IMR-90 (cell line): ENCODE measurements at regions not wholly inside any gene's neighbourhood (a gene's known extent, or its start where the extent isn't known, plus 50 kb on each side); places are given as distances from the start of the nearest gene placed in this dataset.

Experiments
- ATAC-seq: fragments of 200-7000 bp; cut with Tn5 transposase; 2 replicates; pipeline ENCODE4 v1.9.1; 2020; ENCODE audit warnings: low read depth, mild to moderate bottlenecking, moderate library complexity
- BruUV-seq: library from RNA; stranded (reverse); fragments of 400-500 nt; replicated peaks from 2 replicates; lab custom pipeline; 2021; lab: Mats Ljungman, UMichigan
- CTCF ChIA-PET: fragments of 300-600 bp; formaldehyde crosslinking; extraction: SDS; loops from one replicate; lab custom pipeline; 2021; ENCODE audit warnings: antibody characterized with exemption; lab: Yijun Ruan, JAX
- POLR2A ChIA-PET: fragments of 300-600 bp; sonication (Branson Sonifier 250); formaldehyde crosslinking; loops from one replicate; lab custom pipeline; 2022; ENCODE audit warnings: antibody characterized with exemption; ENCODE audit not compliant: unreplicated experiment; lab: Charles Lee
- DNase-seq: peaks from one replicate; pipeline ENCODE4 v3.0.0; 2013
- H2AFZ ChIP-seq: replicated peaks from 2 replicates; pipeline ENCODE3; 2013; ENCODE audit warnings: low read length, mild to moderate bottlenecking; ENCODE audit not compliant: poor library complexity
- H2AK5ac ChIP-seq: 2 replicates; pipeline ENCODE4 v1.6.1; 2013; ENCODE audit warnings: low read depth, low read length, inconsistent platforms
- H2AK9ac ChIP-seq: replicated peaks from 2 replicates; pipeline ENCODE3; 2013; ENCODE audit warnings: mild to moderate bottlenecking, low read depth, low read length, moderate library complexity; ENCODE audit not compliant: poor library complexity
- H2BK120ac ChIP-seq: 2 replicates; pipeline ENCODE4 v1.6.1; 2013; ENCODE audit warnings: low read depth, low read length, inconsistent platforms
- H2BK15ac ChIP-seq: 3 replicates; pipeline ENCODE4 v1.6.1; 2013; ENCODE audit warnings: low read depth, low read length, inconsistent platforms
- H2BK20ac ChIP-seq: 2 replicates; pipeline ENCODE4 v1.6.1; 2013; ENCODE audit warnings: low read depth, mild to moderate bottlenecking, inconsistent platforms, low read length, moderate library complexity
- H2BK5ac ChIP-seq: 2 replicates; pipeline ENCODE4 v1.6.1; 2013; ENCODE audit warnings: mild to moderate bottlenecking, low read depth, low read length, inconsistent platforms; ENCODE audit not compliant: poor library complexity, severe bottlenecking
- H3K14ac ChIP-seq: replicated peaks from 2 replicates; pipeline ENCODE4 v1.6.1; 2013; ENCODE audit warnings: low read depth, low read length, inconsistent platforms
- H3K18ac ChIP-seq: 2 replicates; pipeline ENCODE4 v1.6.1; 2013; ENCODE audit warnings: low read depth, low read length, control low read depth
- H3K23ac ChIP-seq: 2 replicates; pipeline ENCODE4 v1.6.1; 2013; ENCODE audit warnings: low read depth, low read length, inconsistent platforms
- H3K27ac ChIP-seq: 2 replicates; pipeline ENCODE4 v1.5.1; 2013; ENCODE audit warnings: mild to moderate bottlenecking, control low read depth, low read length; ENCODE audit not compliant: insufficient read depth
- H3K27me3 ChIP-seq: 2 replicates; pipeline ENCODE4 v1.6.1; 2013; ENCODE audit warnings: low read length; ENCODE audit not compliant: control insufficient read depth, insufficient read depth
- H3K36me3 ChIP-seq: 2 replicates; pipeline ENCODE4 v1.6.1; 2013; ENCODE audit warnings: low read length, mixed read lengths; ENCODE audit not compliant: control insufficient read depth, insufficient read depth
- H3K4ac ChIP-seq: 2 replicates; pipeline ENCODE4 v1.6.1; 2013; ENCODE audit warnings: low read depth, low read length, inconsistent platforms
- H3K4me1 ChIP-seq: 2 replicates; pipeline ENCODE4 v1.6.1; 2013; ENCODE audit warnings: low read length, mixed read lengths; ENCODE audit not compliant: control insufficient read depth, insufficient read depth
- H3K4me2 ChIP-seq: 2 replicates; pipeline ENCODE4 v1.6.1; 2013; ENCODE audit warnings: low read depth, mild to moderate bottlenecking, control low read depth, low read length, moderate library complexity
- H3K4me3 ChIP-seq: 2 replicates; pipeline ENCODE4 v1.5.1; 2013; ENCODE audit warnings: low read depth, mild to moderate bottlenecking, control low read depth, low read length, moderate library complexity; ENCODE audit not compliant: insufficient read depth
- H3K56ac ChIP-seq: 2 replicates; pipeline ENCODE4 v1.6.1; 2013; ENCODE audit warnings: low read length, inconsistent platforms; ENCODE audit not compliant: insufficient read depth; ENCODE audit errors: extremely low read depth
- H3K79me1 ChIP-seq, 2 experiments: 2 replicates each; pipeline ENCODE4 v1.6.1; 2013; ENCODE audit warnings: low read length in 2 of 2, inconsistent platforms in 1 of 2, low read depth in 1 of 2
- H3K9ac ChIP-seq: 2 replicates; pipeline ENCODE4 v1.6.1; 2013; ENCODE audit warnings: low read depth, low read length, control low read depth
- H3K9me1 ChIP-seq: 2 replicates; pipeline ENCODE4 v1.6.1; 2013; ENCODE audit warnings: low read length, inconsistent platforms; ENCODE audit not compliant: insufficient read depth
- H3K9me3 ChIP-seq: 2 replicates; pipeline ENCODE4 v1.6.1; 2013; ENCODE audit warnings: low read length; ENCODE audit not compliant: control insufficient read depth, insufficient read depth
- H4K20me1 ChIP-seq: 2 replicates; pipeline ENCODE4 v1.6.1; 2013; ENCODE audit warnings: low read length, inconsistent platforms; ENCODE audit not compliant: insufficient read depth
- H4K5ac ChIP-seq: 2 replicates; pipeline ENCODE4 v1.6.1; 2013; ENCODE audit warnings: mild to moderate bottlenecking, low read depth, low read length, control low read depth
- H4K8ac ChIP-seq, 2 experiments: 2 replicates each; pipeline ENCODE4 v1.6.1; 2013; ENCODE audit warnings: low read depth in 2 of 2, low read length in 2 of 2, control low read depth in 1 of 2, inconsistent platforms in 1 of 2
- H4K91ac ChIP-seq: 2 replicates; pipeline ENCODE4 v1.6.1; 2013; ENCODE audit warnings: low read depth, low read length, inconsistent platforms; ENCODE audit not compliant: insufficient read depth
- BHLHE40 ChIP-seq: fragments of 150-350 bp; IDR thresholded peaks from 2 replicates; pipeline ENCODE4 v1.6.1; 2016; ENCODE audit warnings: mild to moderate bottlenecking, low read depth, low read length
- CEBPB ChIP-seq: IDR thresholded peaks from 2 replicates; pipeline ENCODE4 v1.6.1; 2012; ENCODE audit warnings: low read depth, low read length, improper control_type of control experiment
- MAFK ChIP-seq: IDR thresholded peaks from 2 replicates; pipeline ENCODE4 v1.6.1; 2012; ENCODE audit warnings: low read depth, low read length, improper control_type of control experiment
- MXI1 ChIP-seq: IDR thresholded peaks from 2 replicates; pipeline ENCODE4 v1.6.1; 2012; ENCODE audit warnings: low read depth, mild to moderate bottlenecking, low read length, moderate library complexity, borderline replicate concordance
- RAD21 ChIP-seq: IDR thresholded peaks from 2 replicates; pipeline ENCODE4 v1.6.1; 2012; ENCODE audit warnings: low read length, improper control_type of control experiment
- RCOR1 ChIP-seq: IDR thresholded peaks from 2 replicates; pipeline ENCODE4 v1.6.1; 2012; ENCODE audit warnings: mild to moderate bottlenecking, low read length, improper control_type of control experiment; ENCODE audit not compliant: insufficient replicate concordance
- RFX5 ChIP-seq: IDR thresholded peaks from 2 replicates; pipeline ENCODE4 v1.8.0; 2012; ENCODE audit warnings: low read depth, mild to moderate bottlenecking, low read length, moderate library complexity
- SMC3 ChIP-seq: fragments of 150-350 bp; IDR thresholded peaks from 2 replicates; pipeline ENCODE4 v1.6.1; 2016; ENCODE audit warnings: low read depth, mild to moderate bottlenecking, antibody characterized with exemption, low read length, moderate library complexity
- WGBS, 2 experiments: methylation state at CpG; one replicate each; pipeline versions ENCODE4 v1.1.5 to v1.1.7; 2013; ENCODE audit warnings: missing lambda C conversion rate in 2 of 2; ENCODE audit not compliant: insufficient read length in 1 of 2; ENCODE audit errors: extremely low coverage in 2 of 2; 5-methylcytosine and 5-hydroxymethylcytosine counted together
- dilution Hi-C: fragments of 300-500 bp; cut with HindIII; formaldehyde crosslinking; loops from one replicate; pipeline ENCODE4 v1.14.3; 2018; ENCODE audit warnings: low sequenced_read_pairs; ENCODE audit not compliant: unreplicated experiment
- in situ Hi-C: fragments of 300-500 bp; cut with MboI; formaldehyde crosslinking; loops from 3 replicates; pipeline ENCODE4 v1.14.3; 2019; ENCODE audit warnings: low sequenced_read_pairs, inconsistent platforms, mixed read lengths
- intact Hi-C: fragments of 100-400 bp; cut with micrococcal nuclease; formaldehyde crosslinking; loops from 2 replicates; pipeline ENCODE4 v1.10.0; 2022
- TF ChIP-seq, protein P1 (sequence below): fragments of 150-350 bp; IDR thresholded peaks from 2 replicates; pipeline ENCODE4 v1.6.1; 2017; ENCODE audit warnings: mild to moderate bottlenecking, antibody characterized with exemption, low read length, low read depth
- TF ChIP-seq, protein P2 (sequence below): fragments of 150-350 bp; IDR thresholded peaks from 2 replicates; pipeline ENCODE4 v1.6.1; 2016; ENCODE audit warnings: low read depth, mild to moderate bottlenecking, low read length, moderate library complexity, borderline replicate concordance

DNA sequence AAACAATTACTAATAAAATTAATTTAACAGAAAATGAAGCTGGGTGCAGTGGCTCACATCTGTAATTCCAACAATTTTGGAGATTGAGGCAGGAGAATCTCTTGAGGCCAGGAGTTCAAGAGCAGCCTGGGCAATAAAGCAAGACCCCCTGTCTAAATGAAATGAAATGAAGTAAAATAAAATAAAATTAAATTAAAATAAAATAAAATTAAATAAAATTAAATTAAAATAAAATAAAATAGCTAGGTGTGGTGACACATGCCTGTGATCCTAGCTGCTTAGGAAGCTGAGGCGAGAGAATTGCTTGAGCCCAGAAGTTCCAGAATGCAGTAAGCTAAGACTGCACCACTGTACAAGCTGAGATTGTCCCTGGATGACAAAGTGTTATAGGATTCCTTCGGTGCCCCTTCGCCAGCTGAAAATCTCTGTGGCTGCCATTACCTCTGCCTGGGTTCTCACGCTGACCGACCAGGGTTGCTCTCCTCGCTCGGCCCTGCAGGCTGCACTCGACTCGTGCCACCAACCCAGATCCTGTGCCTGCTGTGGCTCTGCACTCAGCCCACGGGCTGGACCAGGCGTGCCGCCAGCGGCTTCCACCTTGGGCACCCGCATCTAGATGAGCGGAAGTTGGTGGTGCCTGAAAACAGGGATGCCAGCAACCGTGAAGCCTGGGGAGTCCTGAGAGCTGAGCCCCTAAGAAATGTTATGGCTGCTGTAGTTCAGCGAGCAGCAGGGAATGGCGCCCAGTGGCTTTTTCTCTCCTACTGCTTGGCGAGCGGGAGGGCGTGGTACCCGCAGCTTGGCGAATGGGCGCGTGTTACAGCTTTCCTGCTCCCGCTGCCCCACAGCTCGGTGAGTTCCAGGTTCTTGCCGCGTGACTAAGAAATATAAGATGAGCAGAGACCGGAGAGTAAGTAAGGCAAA, 539.2 kb upstream of the PCDH9 start:
- Histone ChIP-seq H4K91ac (no peak overlapping the region), H3K9me3 (peaks cover 8% of the 10 kb centered on the region; the same call in 1 of the 2 replicates), H3K4ac (no peak overlapping the region), H2BK120ac (no peak overlapping the region), H3K36me3 (no peaks in the 10 kb centered on the region), H3K14ac (no peak overlapping the region), H3K18ac (no peak overlapping the region), H3K27me3 (no peaks in the 10 kb centered on the region), H2BK15ac (no peak overlapping the region), H4K8ac (no peak overlapping the region), H3K27ac (no peak overlapping the region), H2AFZ (no peak overlapping the region), H3K4me1 (no peaks in the 10 kb centered on the region), H3K79me1 (no peaks in the 10 kb centered on the region), H4K5ac (no peak overlapping the region), H3K23ac (no peak overlapping the region), H2AK5ac (no peak overlapping the region), H2AK9ac (no peak overlapping the region), H3K9ac (no peak overlapping the region), H3K4me3 (no peak overlapping the region), H2BK5ac (no peak overlapping the region), H2BK20ac (no peak overlapping the region), H3K4me2 (no peak overlapping the region), H3K9me1 (no peaks in the 10 kb centered on the region), H4K20me1 (no peaks in the 10 kb centered on the region), H3K56ac (no peak overlapping the region)
- intact Hi-C loops (no loop called here), dilution Hi-C loops (no loop called here), in situ Hi-C loops (no loop called here)
- ChIA-PET POLR2A (no interaction called here), CTCF (no interaction called here)
- TF ChIP-seq MAFK: no peak
- no peak for TF ChIP-seq MXI1
- no peak for TF ChIP-seq RFX5
- TF ChIP-seq, protein P1, sequence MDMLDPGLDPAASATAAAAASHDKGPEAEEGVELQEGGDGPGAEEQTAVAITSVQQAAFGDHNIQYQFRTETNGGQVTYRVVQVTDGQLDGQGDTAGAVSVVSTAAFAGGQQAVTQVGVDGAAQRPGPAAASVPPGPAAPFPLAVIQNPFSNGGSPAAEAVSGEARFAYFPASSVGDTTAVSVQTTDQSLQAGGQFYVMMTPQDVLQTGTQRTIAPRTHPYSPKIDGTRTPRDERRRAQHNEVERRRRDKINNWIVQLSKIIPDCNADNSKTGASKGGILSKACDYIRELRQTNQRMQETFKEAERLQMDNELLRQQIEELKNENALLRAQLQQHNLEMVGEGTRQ: no peak
- TF ChIP-seq CEBPB: no peak
- no peak for TF ChIP-seq RAD21
- TF ChIP-seq SMC3: no peak
- no peak for TF ChIP-seq BHLHE40
- no peak for TF ChIP-seq RCOR1
- TF ChIP-seq, protein P2, sequence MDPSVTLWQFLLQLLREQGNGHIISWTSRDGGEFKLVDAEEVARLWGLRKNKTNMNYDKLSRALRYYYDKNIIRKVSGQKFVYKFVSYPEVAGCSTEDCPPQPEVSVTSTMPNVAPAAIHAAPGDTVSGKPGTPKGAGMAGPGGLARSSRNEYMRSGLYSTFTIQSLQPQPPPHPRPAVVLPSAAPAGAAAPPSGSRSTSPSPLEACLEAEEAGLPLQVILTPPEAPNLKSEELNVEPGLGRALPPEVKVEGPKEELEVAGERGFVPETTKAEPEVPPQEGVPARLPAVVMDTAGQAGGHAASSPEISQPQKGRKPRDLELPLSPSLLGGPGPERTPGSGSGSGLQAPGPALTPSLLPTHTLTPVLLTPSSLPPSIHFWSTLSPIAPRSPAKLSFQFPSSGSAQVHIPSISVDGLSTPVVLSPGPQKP: no peak
- no TSS peak for BruUV-seq
- ATAC-seq: no peak
- DNase-seq: no peak
- WGBS, 2 experiments: 100% methylated on average over 3 of the region's 30 CpGs; no CpG with 5 or more reads in 1 of the 2 experiments
